T-cell (primary cell): ENCODE measurements at regions not wholly inside any gene's neighbourhood (a gene's known extent, or its start where the extent isn't known, plus 50 kb on each side); places are given as distances from the start of the nearest gene placed in this dataset.
A peak's percentile ranks its signal among the peaks of the same experiment; 100 is the strongest.
"Not testable (repeated sequence)": the region's sequence is repeated elsewhere in the genome, so short reads cannot be mapped to it uniquely, and the experiment has no call there.

Source experiments
- ATAC-seq, 4 experiments: fragments of 200-7000 bp in 3 of 4; fragments of 150-1000 bp in 1 of 4; cut with Tn5 transposase; replicated peaks in 1 of 4; 1 replicate in 3 of 4; 2 replicates in 1 of 4; pipeline ENCODE4 v1.10.0; 2021; ENCODE audit warnings: moderate library complexity in 3 of 4, mild to moderate bottlenecking in 2 of 4, moderate number of reproducible peaks in 1 of 4
- CTCF ChIA-PET, 2 donors: fragments of 300-600 bp; sonication (Branson Sonifier 250); formaldehyde crosslinking; loops; one replicate each; lab custom pipeline; 2022; ENCODE audit warnings: antibody characterized with exemption in 2 of 2; lab: Charles Lee
- POLR2A ChIA-PET, 2 donors: fragments of 300-600 bp; sonication (Branson Sonifier 250); formaldehyde crosslinking; loops; one replicate each; lab custom pipeline; 2022; ENCODE audit warnings: antibody characterized with exemption in 2 of 2; lab: Charles Lee
- DNase-seq, 35 experiments: peaks; one replicate each; pipeline versions ENCODE4 v3.0.0 to v3.0.0-alpha.2; 2013 to 2023
- H3K27ac ChIP-seq: one replicate; pipeline ENCODE4 v1.5.1; 2013; ENCODE audit warnings: low read length
- H3K27me3 ChIP-seq, 2 experiments: replicated peaks in 1 of 2; 1 replicate in 1 of 2; 2 replicates in 1 of 2; pipeline versions ENCODE4 v1.6.1 to v1.7.0; 2013; ENCODE audit warnings: low read length in 1 of 2, mixed read lengths in 1 of 2; ENCODE audit not compliant: control insufficient read depth in 2 of 2, insufficient read depth in 2 of 2; ENCODE audit errors: extremely low read depth in 1 of 2
- H3K36me3 ChIP-seq, 2 donors: 1 replicate in 1 of 2; 2 replicates in 1 of 2; pipeline versions ENCODE4 v1.6.1 to v1.7.0; 2013; ENCODE audit warnings: low read length in 1 of 2; ENCODE audit not compliant: control insufficient read depth in 2 of 2, insufficient read depth in 1 of 2; ENCODE audit errors: extremely low read depth in 1 of 2
- H3K4me1 ChIP-seq, 2 experiments: 1 replicate in 1 of 2; 2 replicates in 1 of 2; pipeline versions ENCODE4 v1.6.1 to v1.7.0; 2013; ENCODE audit warnings: low read length in 2 of 2, mixed read lengths in 1 of 2; ENCODE audit not compliant: insufficient read depth in 2 of 2, control insufficient read depth in 1 of 2; ENCODE audit errors: extremely low read depth in 1 of 2
- H3K4me3 ChIP-seq, 2 donors: 1 replicate in 1 of 2; 2 replicates in 1 of 2; pipeline versions ENCODE4 v1.5.1 to v1.7.0; 2013; ENCODE audit warnings: mild to moderate bottlenecking in 2 of 2, low read length in 1 of 2, moderate library complexity in 1 of 2; ENCODE audit not compliant: control insufficient read depth in 1 of 2; ENCODE audit errors: extremely low read depth in 1 of 2
- H3K9me3 ChIP-seq: 2 replicates; pipeline ENCODE4 v1.7.0; 2013
- H3K27ac Mint-ChIP-seq, 2 donors: one replicate each; pipeline ENCODE4 v1.8.0; 2020 to 2021; ENCODE audit warnings: mild to moderate bottlenecking in 2 of 2, mixed read lengths in 2 of 2
- H3K27me3 Mint-ChIP-seq, 2 donors: one replicate each; pipeline ENCODE4 v1.8.0; 2021 to 2022; ENCODE audit warnings: mixed read lengths in 2 of 2
- H3K36me3 Mint-ChIP-seq: one replicate; pipeline ENCODE4 v1.8.0; 2021; ENCODE audit warnings: mixed read lengths
- H3K4me1 Mint-ChIP-seq, 3 donors: one replicate each; pipeline ENCODE4 v1.8.0; 2020 to 2022; ENCODE audit warnings: mixed read lengths in 3 of 3, mild to moderate bottlenecking in 1 of 3
- H3K4me3 Mint-ChIP-seq, 3 donors: one replicate each; pipeline ENCODE4 v1.8.0; 2020 to 2022; ENCODE audit warnings: mild to moderate bottlenecking in 3 of 3, mixed read lengths in 3 of 3, moderate library complexity in 3 of 3
- H3K9me3 Mint-ChIP-seq, 3 donors: one replicate each; pipeline ENCODE4 v1.8.0; 2020 to 2022; ENCODE audit warnings: mixed read lengths in 3 of 3
- WGBS: methylation state at CpG from one replicate; pipeline ENCODE4 v1.1.5; 2013; ENCODE audit warnings: missing lambda C conversion rate; ENCODE audit not compliant: insufficient coverage; 5-methylcytosine and 5-hydroxymethylcytosine counted together

GRCh38 chr15:21735837-21736236 lies 141.7 kb downstream of the POTEB start:
- CTCF ChIA-PET, POLR2A ChIA-PET, H3K4me3 ChIP-seq, H3K36me3 Mint-ChIP-seq, H3K9me3 ChIP-seq, H3K4me1 Mint-ChIP-seq, H3K27me3 ChIP-seq, H3K27ac ChIP-seq, DNase-seq, H3K36me3 ChIP-seq, H3K4me1 ChIP-seq, H3K27ac Mint-ChIP-seq, H3K9me3 Mint-ChIP-seq, H3K27me3 Mint-ChIP-seq, H3K4me3 Mint-ChIP-seq: not testable (repeated sequence)
- no CpG with 5 or more reads among the region's 1 CpG for WGBS
- ATAC-seq, result peak; percentile 70 to 78 (median 74)

GRCh38 chr15:21735368-21735767 lies 142.2 kb downstream of the POTEB start:
- peak; percentile 59 to 77 (median 70) for ATAC-seq
- H3K4me3 ChIP-seq, H3K36me3 Mint-ChIP-seq, H3K27ac Mint-ChIP-seq, H3K4me1 Mint-ChIP-seq, POLR2A ChIA-PET, H3K9me3 ChIP-seq, CTCF ChIA-PET, H3K36me3 ChIP-seq, H3K27me3 ChIP-seq, H3K27ac ChIP-seq, DNase-seq, H3K27me3 Mint-ChIP-seq, H3K4me1 ChIP-seq, H3K4me3 Mint-ChIP-seq, H3K9me3 Mint-ChIP-seq: not testable (repeated sequence)
- WGBS, result no CpG with 5 or more reads among the region's 7 CpGs

GRCh38 chr15:21731496-21731895 lies 146.0 kb downstream of the POTEB start:
- H3K27ac ChIP-seq, H3K4me1 ChIP-seq, H3K36me3 ChIP-seq, DNase-seq, CTCF ChIA-PET, H3K9me3 Mint-ChIP-seq, H3K4me3 ChIP-seq, H3K4me1 Mint-ChIP-seq, H3K36me3 Mint-ChIP-seq, H3K4me3 Mint-ChIP-seq, H3K27ac Mint-ChIP-seq, H3K27me3 Mint-ChIP-seq, POLR2A ChIA-PET, H3K9me3 ChIP-seq, H3K27me3 ChIP-seq: not testable (repeated sequence)
- WGBS, result no CpG with 5 or more reads among the region's 5 CpGs
- ATAC-seq, result peak in 1 of 4 experiments; percentile 7

- H3K4me1 Mint-ChIP-seq, POLR2A ChIA-PET, DNase-seq: not testable (repeated sequence)
Measured at GRCh38 chr15:21730427-21731405, 146.8 kb downstream of the POTEB start.

GRCh38 chr15:21724988-21725387 lies 152.5 kb downstream of the POTEB start:
- CTCF ChIA-PET, result not testable (repeated sequence)

More at GRCh38 chr15:21730427-21731405, 146.8 kb downstream of the POTEB start:
- H3K4me3 Mint-ChIP-seq, H3K27me3 Mint-ChIP-seq, H3K27me3 ChIP-seq, CTCF ChIA-PET, H3K4me3 ChIP-seq, H3K36me3 ChIP-seq, H3K27ac Mint-ChIP-seq, H3K27ac ChIP-seq, H3K36me3 Mint-ChIP-seq, H3K9me3 ChIP-seq, H3K4me1 ChIP-seq, H3K9me3 Mint-ChIP-seq: not testable (repeated sequence)
- no CpG with 5 or more reads among the region's 19 CpGs for WGBS
- peak; percentile 73 to 81 (median 74) for ATAC-seq

GRCh38 chr15:21721115-21721514 lies 156.4 kb downstream of the POTEB start:
- peak; percentile 15 to 48 (median 44) for ATAC-seq
- H3K4me3 ChIP-seq, H3K9me3 ChIP-seq, DNase-seq, H3K36me3 ChIP-seq, H3K27me3 Mint-ChIP-seq, CTCF ChIA-PET, H3K36me3 Mint-ChIP-seq, H3K4me3 Mint-ChIP-seq, H3K4me1 Mint-ChIP-seq, H3K27ac ChIP-seq, H3K4me1 ChIP-seq, H3K27ac Mint-ChIP-seq, POLR2A ChIA-PET, H3K27me3 ChIP-seq, H3K9me3 Mint-ChIP-seq: not testable (repeated sequence)
- no CpG with 5 or more reads among the region's 5 CpGs for WGBS

More at GRCh38 chr15:21724988-21725387, 152.5 kb downstream of the POTEB start:
- H3K4me1 ChIP-seq, H3K36me3 ChIP-seq, H3K36me3 Mint-ChIP-seq, H3K9me3 Mint-ChIP-seq, DNase-seq, H3K27ac ChIP-seq, H3K4me1 Mint-ChIP-seq, H3K9me3 ChIP-seq, H3K27me3 Mint-ChIP-seq, H3K27me3 ChIP-seq, H3K4me3 Mint-ChIP-seq, H3K27ac Mint-ChIP-seq, POLR2A ChIA-PET, H3K4me3 ChIP-seq: not testable (repeated sequence)
- no CpG with 5 or more reads among the region's 6 CpGs for WGBS
- ATAC-seq, result peak; percentile 29 to 54 (median 47)
